Testis (tissue), 2 donors: ENCODE measurements at regions not wholly inside any gene's neighbourhood (a gene's known extent, or its start where the extent isn't known, plus 50 kb on each side); places are given as distances from the start of the nearest gene placed in this dataset.

Experiments used
- POLR2A ChIP-seq: fragments of 450-650 bp; IDR thresholded peaks from one replicate; pipeline ENCODE4 v1.6.1; 2017; ENCODE audit warnings: antibody characterized with exemption, mild to moderate bottlenecking, moderate library complexity
- TF ChIP-seq, protein P1 (sequence below), 3 experiments: fragments of 450-650 bp in 2 of 3; fragments of 200-600 bp in 1 of 3; sonication (generic) in 1 of 3; IDR thresholded peaks; one replicate each; pipeline ENCODE4 v1.5.1; 2016 to 2019; ENCODE audit warnings: antibody characterized with exemption in 3 of 3, mild to moderate bottlenecking in 2 of 3, moderate library complexity in 1 of 3

GRCh38 chr12:98423963-98424362, 91.4 kb upstream of the TMPO start:
- TF ChIP-seq, protein P1, sequence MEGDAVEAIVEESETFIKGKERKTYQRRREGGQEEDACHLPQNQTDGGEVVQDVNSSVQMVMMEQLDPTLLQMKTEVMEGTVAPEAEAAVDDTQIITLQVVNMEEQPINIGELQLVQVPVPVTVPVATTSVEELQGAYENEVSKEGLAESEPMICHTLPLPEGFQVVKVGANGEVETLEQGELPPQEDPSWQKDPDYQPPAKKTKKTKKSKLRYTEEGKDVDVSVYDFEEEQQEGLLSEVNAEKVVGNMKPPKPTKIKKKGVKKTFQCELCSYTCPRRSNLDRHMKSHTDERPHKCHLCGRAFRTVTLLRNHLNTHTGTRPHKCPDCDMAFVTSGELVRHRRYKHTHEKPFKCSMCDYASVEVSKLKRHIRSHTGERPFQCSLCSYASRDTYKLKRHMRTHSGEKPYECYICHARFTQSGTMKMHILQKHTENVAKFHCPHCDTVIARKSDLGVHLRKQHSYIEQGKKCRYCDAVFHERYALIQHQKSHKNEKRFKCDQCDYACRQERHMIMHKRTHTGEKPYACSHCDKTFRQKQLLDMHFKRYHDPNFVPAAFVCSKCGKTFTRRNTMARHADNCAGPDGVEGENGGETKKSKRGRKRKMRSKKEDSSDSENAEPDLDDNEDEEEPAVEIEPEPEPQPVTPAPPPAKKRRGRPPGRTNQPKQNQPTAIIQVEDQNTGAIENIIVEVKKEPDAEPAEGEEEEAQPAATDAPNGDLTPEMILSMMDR (IDR thresholded peaks at IDR 0.05), result no peak
- no peak for TF ChIP-seq POLR2A
